HAP-1 (cell line): ENCODE measurements at regions not wholly inside any gene's neighbourhood (a gene's known extent, or its start where the extent isn't known, plus 50 kb on each side); places are given as distances from the start of the nearest gene placed in this dataset.

ENCODE experiments used
- DNase-seq, 2 experiments: peaks; one replicate each; pipeline ENCODE4 v3.0.0-alpha.2; 2016 to 2020; ENCODE audit warnings: low spot score in 2 of 2
- H3K27me3 ChIP-seq: fragments of 250-450 bp; sonication (Bioruptor Pico); 2 replicates; pipeline ENCODE4 v1.5.1; 2020; ENCODE audit warnings: low read depth, mild to moderate bottlenecking, moderate library complexity
- H3K36me3 ChIP-seq: fragments of 250-450 bp; sonication (Bioruptor Pico); replicated peaks from 2 replicates; pipeline ENCODE4 v1.5.1; 2020; ENCODE audit warnings: mild to moderate bottlenecking
- H3K4me1 ChIP-seq: fragments of 250-450 bp; sonication (Bioruptor Pico); 2 replicates; pipeline ENCODE4 v1.5.1; 2020; ENCODE audit warnings: mild to moderate bottlenecking
- H3K4me3 ChIP-seq: fragments of 250-450 bp; sonication (Bioruptor Pico); 2 replicates; pipeline ENCODE4 v1.5.1; 2020; ENCODE audit warnings: mild to moderate bottlenecking, moderate library complexity
- H3K9me3 ChIP-seq: fragments of 250-450 bp; sonication (Bioruptor Pico); 2 replicates; pipeline ENCODE4 v1.5.1; 2020; ENCODE audit warnings: mild to moderate bottlenecking, moderate library complexity
- in situ Hi-C: fragments of 300-500 bp; cut with MboI; formaldehyde crosslinking; loops from 3 replicates; pipeline ENCODE4 v1.14.3; 2020; ENCODE audit warnings: low sequenced_read_pairs, inconsistent platforms, mixed read lengths

DNA sequence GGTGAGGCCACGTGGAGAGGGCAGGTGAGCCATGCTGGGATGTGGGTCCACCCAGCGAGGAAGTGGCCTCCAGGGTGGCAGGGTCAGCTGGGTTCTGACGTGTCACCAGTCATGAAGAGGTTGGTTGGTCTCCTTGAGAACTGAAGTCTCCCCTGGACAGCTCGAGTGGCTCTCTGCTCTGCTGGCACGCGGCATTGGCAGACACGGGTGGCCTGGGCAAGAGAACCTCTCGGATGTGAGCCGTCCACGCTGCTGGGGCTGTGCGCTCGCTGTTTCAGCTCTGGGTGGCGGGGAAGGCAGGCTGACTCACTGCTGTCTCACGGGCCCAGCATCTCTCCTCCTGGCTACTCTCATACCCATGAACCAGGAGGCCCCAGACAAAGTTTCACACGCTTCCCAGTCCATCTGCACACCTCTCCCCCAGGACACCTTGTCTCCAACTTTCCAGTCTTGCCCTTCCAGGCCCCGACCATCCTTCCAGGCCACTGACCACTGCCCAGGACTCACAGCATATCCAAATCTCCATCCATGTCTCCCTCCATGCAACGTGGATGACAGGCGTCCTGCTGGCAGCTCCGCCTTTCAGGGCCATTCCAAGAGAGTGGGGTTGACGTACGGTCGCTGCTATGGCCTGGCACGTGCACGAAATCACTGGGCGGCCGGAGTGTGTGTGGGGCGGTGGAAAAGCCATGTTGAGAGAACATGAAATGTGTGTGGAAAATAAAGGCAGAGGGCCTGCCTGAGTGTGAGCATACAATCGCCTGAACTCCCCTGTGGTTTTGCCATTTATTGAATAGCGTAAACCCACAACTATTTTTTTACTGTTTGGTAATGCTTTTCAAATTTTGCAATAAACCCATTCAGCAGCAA, 145.0 kb upstream of the COL5A1 start:
- no peaks in the 10 kb centered on the region for H3K4me1 ChIP-seq
- no peak overlapping the region for H3K4me3 ChIP-seq
- no peaks in the 10 kb centered on the region for H3K36me3 ChIP-seq
- H3K27me3 ChIP-seq, result no peaks in the 10 kb centered on the region
- DNase-seq, result no peak
- in situ Hi-C loops, result no loop called here
- no peaks in the 10 kb centered on the region for H3K9me3 ChIP-seq

DNA sequence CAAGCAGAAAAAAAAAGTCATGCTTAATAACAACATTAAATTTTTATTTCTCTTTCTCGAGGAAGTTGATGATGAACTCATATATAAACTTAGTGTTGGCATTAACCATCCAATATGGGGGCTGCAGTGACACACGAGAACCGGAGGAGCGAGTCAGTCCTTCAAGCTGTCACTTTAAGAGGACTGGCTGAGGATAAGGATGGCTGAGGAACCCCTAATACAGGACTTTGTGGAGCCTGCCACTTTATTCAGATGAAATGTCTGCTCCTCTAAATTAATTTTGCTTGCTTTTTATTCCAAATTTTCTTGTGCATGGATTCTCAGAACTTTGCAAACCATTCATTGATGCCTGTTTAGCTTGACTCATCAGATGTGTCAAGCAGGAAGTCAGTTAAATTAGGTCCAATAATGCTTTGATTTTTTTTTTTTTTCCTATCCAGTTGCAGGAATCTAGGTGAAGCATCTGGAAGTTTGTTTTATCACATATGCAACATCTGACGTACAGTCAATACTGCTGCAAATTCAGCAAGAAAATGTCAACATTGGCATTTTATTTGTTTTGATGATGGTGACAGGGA, 144.2 kb upstream of the COL5A1 start:
- no peak overlapping the region for H3K4me3 ChIP-seq
- no peaks in the 10 kb centered on the region for H3K9me3 ChIP-seq
- no peaks in the 10 kb centered on the region for H3K36me3 ChIP-seq
- no peaks in the 10 kb centered on the region for H3K4me1 ChIP-seq
- no peak for DNase-seq
- no peaks in the 10 kb centered on the region for H3K27me3 ChIP-seq
- in situ Hi-C loops, result no loop called here

DNA sequence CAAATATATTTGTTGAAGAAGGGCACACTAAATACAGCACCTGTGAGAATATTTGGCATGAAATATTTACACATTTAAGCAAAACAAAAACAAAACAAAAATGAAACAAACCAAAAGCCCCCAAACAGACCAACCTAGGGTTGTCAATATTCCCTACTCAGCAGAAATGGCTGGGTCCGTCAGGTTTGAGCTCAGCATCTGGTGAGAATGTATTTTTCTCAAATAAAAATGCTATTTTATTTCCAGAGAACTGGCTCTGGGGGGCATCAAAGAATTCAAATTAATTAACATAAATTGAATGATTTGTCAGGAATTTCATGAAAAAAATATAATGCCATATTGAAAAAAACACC, 142.8 kb upstream of the COL5A1 start:
- Histone ChIP-seq H3K36me3 (no peaks in the 10 kb centered on the region), H3K4me1 (no peaks in the 10 kb centered on the region)
- in situ Hi-C loops, result no loop called here

DNA sequence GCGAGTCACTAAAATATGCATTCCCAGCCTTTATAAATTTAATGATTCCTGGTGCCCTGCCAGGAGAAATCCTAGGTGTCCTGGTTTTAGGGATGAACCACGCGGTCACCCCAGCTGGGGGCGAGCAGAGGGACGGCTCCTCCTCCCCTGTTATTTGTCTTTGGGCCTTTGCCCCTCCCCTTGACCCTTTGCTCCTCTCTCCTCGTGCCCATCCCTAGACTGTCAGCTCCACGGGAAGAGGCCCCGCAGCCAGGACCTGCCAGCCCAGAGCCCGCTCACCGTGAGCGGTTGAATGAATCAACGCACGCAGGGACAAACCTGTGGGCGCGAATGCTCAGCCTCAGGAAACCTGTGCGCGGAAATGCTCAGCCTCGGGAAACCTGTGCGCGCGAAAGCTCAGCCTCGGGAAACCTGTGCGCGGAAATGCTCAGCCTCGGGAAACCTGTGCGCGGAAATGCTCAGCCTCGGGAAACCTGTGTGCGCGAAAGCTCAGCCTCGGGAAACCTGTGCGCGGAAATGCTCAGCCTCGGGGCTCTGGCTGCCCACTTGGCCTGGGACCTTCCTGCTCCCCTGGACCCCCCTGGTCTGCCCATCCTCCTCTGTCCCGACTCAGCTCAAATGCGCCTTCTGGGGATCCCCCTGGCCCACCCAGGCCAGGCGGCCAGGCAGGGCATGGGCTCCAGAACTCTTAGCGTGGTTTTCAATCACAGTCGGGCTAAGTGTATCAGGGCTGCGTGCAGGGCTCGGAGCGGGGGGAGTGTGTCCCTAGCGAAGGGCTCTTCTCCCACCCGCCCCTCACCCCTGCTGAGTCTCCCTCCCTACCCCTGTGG, 140.5 kb upstream of the COL5A1 start:
- in situ Hi-C loops, result no loop called here
- no peaks in the 10 kb centered on the region for H3K27me3 ChIP-seq
- H3K9me3 ChIP-seq, result no peaks in the 10 kb centered on the region
- DNase-seq, result no peak
- H3K4me1 ChIP-seq, result no peaks in the 10 kb centered on the region
- H3K36me3 ChIP-seq, result no peaks in the 10 kb centered on the region
- no peak overlapping the region for H3K4me3 ChIP-seq

More for the DNA sequence above, 142.8 kb upstream of the COL5A1 start:
- H3K4me3 ChIP-seq, result no peak overlapping the region
- DNase-seq, result no peak
- no peaks in the 10 kb centered on the region for H3K27me3 ChIP-seq
- no peaks in the 10 kb centered on the region for H3K9me3 ChIP-seq

DNA sequence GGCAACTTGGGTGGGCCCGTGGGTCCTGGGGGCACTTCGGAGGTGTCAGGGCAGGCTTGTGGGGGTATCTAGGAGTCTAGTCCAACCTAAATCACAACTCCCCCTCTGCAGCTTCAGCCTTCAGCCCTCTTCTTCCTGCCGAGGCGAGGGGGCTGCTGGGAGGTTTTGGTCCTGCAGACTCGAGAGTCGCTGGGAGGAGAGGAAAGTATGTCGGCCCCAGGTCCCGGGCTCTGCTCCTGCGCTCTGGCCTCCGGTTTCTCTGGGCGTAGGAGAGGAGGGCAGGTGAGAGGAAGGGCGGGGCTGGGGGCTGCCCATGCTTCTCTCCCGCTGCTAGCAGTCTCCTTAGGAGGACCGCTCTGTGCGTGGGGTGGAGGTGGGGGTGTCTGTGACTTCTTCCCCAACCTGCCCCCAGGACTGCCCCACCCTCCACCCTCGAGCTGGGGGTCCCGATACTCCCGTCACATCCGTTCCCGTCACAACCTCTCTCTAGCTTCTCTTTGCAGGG, 139.8 kb upstream of the COL5A1 start:
- H3K4me3 ChIP-seq, result no peak overlapping the region
- no peak for DNase-seq
- H3K36me3 ChIP-seq, result no peaks in the 10 kb centered on the region
- H3K9me3 ChIP-seq, result no peaks in the 10 kb centered on the region
- no peaks in the 10 kb centered on the region for H3K27me3 ChIP-seq
- in situ Hi-C loops, result no loop called here
- H3K4me1 ChIP-seq, result no peaks in the 10 kb centered on the region

DNA sequence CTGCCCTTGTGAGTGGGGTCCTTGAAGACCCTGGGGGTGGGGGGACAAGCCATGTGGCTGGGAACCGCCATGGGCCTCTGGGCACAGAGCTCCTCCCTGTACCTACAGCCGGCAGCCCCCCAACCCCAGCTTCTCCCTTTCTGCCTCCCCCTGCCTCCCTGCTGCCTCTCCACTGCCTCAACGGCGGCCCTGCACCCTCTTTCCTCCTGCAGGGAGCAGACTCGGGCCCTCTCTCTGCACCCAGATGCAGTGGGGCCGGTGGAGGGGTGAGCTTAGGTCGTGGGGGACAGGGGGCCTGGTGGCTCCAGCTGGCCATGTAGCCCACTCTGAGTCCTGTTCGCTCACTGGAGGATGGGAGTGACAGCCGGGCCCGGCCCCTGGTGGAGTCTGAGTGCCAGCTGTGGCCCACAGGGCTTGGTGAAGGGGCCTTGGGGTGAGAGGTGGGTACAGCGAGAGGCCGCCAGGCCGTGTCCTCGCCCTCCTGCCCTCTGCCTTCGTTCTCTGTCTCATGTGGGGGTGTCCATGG, 139.3 kb upstream of the COL5A1 start:
- Histone ChIP-seq H3K4me1 (no peaks in the 10 kb centered on the region), H3K27me3 (no peaks in the 10 kb centered on the region), H3K36me3 (no peaks in the 10 kb centered on the region), H3K9me3 (no peaks in the 10 kb centered on the region), H3K4me3 (no peak overlapping the region)
- no peak for DNase-seq
- in situ Hi-C loops, result no loop called here

DNA sequence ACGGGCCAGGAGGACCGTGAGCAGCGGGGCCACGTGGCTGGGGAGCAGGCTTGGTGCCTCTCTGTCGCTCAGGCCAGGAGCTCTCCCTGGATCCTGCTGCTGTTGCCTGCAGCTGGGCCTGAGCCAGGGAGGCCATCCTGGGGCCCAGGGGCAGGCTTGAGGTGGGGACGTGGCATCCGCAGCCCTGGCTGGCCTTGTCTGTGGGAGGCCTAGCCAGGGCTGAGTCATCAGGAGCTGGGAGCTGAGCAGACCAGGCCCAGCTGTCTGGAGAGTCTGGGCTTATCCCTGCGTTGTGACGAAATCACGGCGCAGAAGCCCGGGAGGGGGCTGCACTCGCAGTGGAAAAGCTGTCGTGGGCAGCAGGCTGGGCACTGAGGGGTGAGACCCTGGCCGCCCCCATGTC, 138.8 kb upstream of the COL5A1 start:
- in situ Hi-C loops, result no loop called here
- Histone ChIP-seq H3K36me3 (no peaks in the 10 kb centered on the region), H3K9me3 (no peaks in the 10 kb centered on the region), H3K27me3 (no peaks in the 10 kb centered on the region), H3K4me1 (no peaks in the 10 kb centered on the region), H3K4me3 (no peak overlapping the region)
- no peak for DNase-seq

DNA sequence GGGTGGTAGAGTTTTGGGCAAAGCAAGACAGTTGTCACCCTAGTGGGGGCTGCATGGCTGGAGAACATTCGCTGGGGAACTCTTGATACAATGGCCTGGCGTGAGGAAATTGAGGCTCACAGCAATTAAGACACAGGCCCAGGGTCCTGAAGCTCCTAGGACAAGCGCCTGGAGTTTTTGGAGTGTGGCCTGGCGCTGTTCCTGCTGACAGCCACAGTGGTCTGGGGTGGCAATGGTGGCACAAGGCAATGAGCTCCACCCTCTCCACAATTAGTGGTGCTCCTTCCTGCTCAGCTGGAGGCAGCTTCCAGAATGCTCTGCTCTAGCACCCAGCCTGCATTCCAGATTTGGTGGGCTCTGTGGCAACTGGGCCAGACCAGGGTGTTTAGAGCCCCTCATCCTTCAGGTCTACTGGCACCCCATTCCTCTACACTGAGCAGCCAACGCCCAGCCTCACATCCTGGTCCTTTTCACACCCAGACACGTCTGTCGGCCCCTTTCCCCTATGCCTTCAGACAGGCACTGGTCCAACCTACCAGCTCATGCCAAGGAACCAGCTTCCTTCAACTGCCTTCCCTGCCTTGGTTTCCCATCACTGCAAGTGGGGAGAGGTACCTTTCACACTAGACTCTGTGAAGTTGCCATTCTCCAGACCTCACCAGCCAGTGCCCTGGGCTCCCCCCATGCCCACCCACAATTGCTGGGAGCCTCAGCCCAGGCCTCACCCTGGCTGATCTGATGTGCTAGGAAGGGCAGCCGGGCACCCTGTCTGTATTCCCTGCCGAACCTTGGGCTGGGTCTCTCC, 138.1 kb upstream of the COL5A1 start:
- Histone ChIP-seq H3K9me3 (no peaks in the 10 kb centered on the region), H3K36me3 (no peaks in the 10 kb centered on the region), H3K4me1 (no peaks in the 10 kb centered on the region), H3K27me3 (no peaks in the 10 kb centered on the region), H3K4me3 (no peak overlapping the region)
- in situ Hi-C loops, result no loop called here
- no peak for DNase-seq

DNA sequence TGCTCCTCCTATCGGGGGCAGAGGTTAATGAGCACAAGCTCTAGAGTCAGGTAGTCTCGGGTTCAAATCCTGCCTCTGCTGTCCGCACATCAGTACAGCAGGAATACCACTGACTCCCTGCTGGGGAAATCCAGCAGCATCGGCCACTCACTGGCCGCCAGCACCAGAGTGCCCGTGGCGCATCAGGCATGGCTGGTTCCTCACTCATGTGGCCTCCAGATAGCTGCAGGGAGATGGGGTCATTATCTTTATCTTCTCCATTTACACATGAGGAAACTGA, 137.6 kb upstream of the COL5A1 start:
- Histone ChIP-seq H3K27me3 (no peaks in the 10 kb centered on the region), H3K9me3 (no peaks in the 10 kb centered on the region), H3K36me3 (no peaks in the 10 kb centered on the region), H3K4me1 (no peaks in the 10 kb centered on the region), H3K4me3 (no peak overlapping the region)
- DNase-seq, result no peak
- in situ Hi-C loops, result no loop called here

DNA sequence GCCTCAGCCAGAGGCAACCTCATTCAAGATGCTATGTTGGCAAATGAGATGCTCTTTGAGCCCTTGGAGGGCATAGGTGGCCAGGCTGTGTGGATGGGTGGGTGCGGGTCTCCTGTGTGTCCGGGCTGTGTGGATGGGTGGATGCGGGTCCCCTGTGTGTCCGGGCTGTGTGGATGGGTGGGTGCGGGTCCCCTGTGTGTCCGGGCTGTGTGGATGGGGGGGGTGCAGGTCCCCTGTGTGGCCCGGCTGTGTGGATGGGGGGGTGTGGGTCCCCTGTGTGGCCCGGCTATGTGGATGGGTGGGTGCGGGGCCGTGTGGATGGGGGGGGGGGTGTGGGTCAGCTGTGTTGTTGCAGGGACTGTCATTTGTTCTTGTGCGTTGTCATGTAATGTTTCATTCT, 136.6 kb upstream of the COL5A1 start:
- Histone ChIP-seq H3K4me1 (no peaks in the 10 kb centered on the region), H3K27me3 (no peaks in the 10 kb centered on the region), H3K36me3 (no peaks in the 10 kb centered on the region), H3K4me3 (no peak overlapping the region), H3K9me3 (no peaks in the 10 kb centered on the region)
- in situ Hi-C loops, result no loop called here
- no peak for DNase-seq

DNA sequence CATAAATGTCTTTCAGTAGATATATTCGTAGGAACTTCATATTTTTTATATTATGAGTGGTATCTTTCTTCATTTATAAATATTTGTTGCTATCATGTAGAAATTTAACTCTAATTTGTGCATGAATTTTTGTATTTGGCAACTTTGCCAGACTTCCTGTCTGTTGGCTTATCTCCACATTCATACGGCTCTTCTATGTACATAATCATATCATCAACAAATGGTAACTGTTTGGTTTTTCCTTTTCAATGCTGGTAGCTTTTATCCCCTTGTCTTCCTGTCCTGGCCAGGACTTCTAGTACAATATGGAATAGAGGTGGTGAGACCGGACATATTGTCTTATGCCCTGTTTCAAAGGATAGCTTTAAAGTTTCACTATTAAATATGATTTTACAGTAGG, 132.3 kb upstream of the COL5A1 start:
- no peak for DNase-seq
- no peaks in the 10 kb centered on the region for H3K36me3 ChIP-seq
- in situ Hi-C loops, result no loop called here

DNA sequence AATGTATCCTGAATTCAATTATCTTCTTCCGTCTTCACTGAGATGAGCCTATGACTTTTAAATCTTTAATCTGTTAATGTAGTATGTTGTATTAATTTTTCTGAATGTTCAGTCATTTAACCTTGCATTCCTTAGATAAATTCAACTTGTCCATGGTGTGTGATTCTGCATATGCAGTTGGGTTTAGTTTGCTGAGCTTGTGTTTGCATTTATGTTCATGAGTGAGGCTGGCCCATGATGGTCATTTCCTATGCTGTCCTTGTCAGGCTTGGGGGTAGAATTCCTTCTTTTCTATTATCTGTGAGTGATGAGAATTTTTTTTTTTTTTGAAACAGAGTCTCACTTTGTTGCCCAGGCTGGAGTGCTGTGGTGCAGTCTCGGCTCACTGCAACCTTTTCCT, 131.8 kb upstream of the COL5A1 start:
- Histone ChIP-seq H3K9me3 (no peaks in the 10 kb centered on the region), H3K36me3 (no peaks in the 10 kb centered on the region), H3K27me3 (no peaks in the 10 kb centered on the region), H3K4me3 (no peak overlapping the region), H3K4me1 (no peaks in the 10 kb centered on the region)
- in situ Hi-C loops, result no loop called here
- DNase-seq, result no peak

More for the DNA sequence above, 132.3 kb upstream of the COL5A1 start:
- Histone ChIP-seq H3K27me3 (no peaks in the 10 kb centered on the region), H3K9me3 (no peaks in the 10 kb centered on the region), H3K4me1 (no peaks in the 10 kb centered on the region), H3K4me3 (no peak overlapping the region)

DNA sequence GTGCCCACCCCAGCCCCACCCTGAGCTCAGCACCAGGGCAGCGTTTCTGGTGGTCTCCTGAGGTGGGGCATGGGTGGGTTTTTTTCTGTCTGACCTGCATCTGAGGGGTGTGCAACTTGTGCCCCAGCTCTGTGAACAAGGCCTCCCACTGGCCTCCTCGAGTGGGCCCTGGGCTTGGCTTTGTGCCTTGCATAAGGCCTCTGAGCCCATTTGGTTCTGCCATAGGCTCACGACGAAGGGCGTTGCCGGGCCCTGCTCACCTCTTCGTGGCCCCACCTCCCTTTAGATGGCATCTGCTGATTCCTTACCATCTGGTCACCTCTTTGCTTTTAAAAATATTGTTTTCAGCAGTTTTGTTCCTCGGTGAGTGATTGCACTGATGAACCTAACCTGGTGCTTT, 127.1 kb upstream of the COL5A1 start:
- Histone ChIP-seq H3K4me1 (no peaks in the 10 kb centered on the region), H3K9me3 (no peaks in the 10 kb centered on the region), H3K4me3 (no peak overlapping the region), H3K36me3 (no peaks in the 10 kb centered on the region), H3K27me3 (no peaks in the 10 kb centered on the region)
- no peak for DNase-seq
- in situ Hi-C loops, result no loop called here
